ENCODE measurements at regions not wholly inside any gene's neighbourhood (a gene's known extent, or its start where the extent isn't known, plus 50 kb on each side); places are given as distances from the start of the nearest gene placed in this dataset.
A peak's percentile ranks its signal among the peaks of the same experiment; 100 is the strongest.

DNA sequence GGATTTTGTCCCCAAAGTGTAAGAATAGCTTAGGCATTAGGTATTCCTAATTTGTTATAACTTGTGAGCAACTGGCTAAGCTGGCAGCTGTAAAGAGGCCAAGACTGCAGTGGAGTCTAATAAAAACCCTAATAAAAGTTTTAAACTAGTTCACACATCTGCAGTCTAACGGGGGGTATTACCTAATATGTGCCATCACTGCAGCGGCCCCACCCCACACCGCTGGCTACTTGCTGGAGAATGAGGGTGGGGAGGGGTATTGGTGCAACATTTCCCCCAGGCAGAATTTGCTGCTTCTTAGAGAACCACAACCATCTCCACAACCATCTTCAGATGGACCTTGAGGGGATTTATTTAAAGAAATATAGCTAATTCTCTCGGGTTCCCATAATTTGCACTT lies 135.0 kb downstream of the ZC3H11B start:
- no peak for DNase-seq (ENCODE audit: low spot score)
- Mint-ChIP-seq H3K9me3 (no peaks in the 10 kb centered on the region), H3K27me3 (ENCODE audit: low read depth) (no peaks in the 10 kb centered on the region), H3K27ac (no peak overlapping the region), H3K4me1 (ENCODE audit: low read depth) (peaks cover 9% of the 10 kb centered on the region), H3K36me3 (ENCODE audit: low read depth) (no peaks in the 10 kb centered on the region), H3K4me3 (no peak overlapping the region)

DNA sequence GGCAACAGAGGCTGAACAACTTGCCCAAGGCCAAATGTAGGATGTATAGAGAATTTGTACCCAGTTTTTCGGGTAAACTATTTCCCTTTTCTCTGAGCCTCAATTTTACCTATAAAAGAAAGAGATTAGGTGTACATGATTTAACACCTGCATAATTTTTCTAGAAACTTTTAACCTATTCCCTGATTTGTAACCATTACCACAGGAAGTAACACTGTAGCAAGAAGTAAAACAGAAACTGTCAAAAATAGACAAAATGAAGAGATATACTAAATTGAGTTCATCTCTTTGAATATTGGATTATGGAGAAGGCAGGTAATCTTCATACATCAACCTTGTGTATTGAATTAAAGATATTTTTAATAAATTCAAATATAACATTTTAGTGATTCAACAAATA lies 136.2 kb downstream of the ZC3H11B start:
- no peak for DNase-seq (ENCODE audit: low spot score)
- H3K9me3 Mint-ChIP-seq: no peaks in the 10 kb centered on the region
- H3K36me3 Mint-ChIP-seq (ENCODE audit: low read depth): no peaks in the 10 kb centered on the region
- no peak overlapping the region for H3K4me3 Mint-ChIP-seq
- no peaks in the 10 kb centered on the region for H3K27me3 Mint-ChIP-seq (ENCODE audit: low read depth)
- no peak overlapping the region for H3K27ac Mint-ChIP-seq
- H3K4me1 Mint-ChIP-seq (ENCODE audit: low read depth): peaks cover 9% of the 10 kb centered on the region

GRCh38 chr1:219476116-219476515 lies 136.8 kb downstream of the ZC3H11B start:
- no peak overlapping the region for H3K4me3 Mint-ChIP-seq
- DNase-seq (ENCODE audit: low spot score): no peak
- no peaks in the 10 kb centered on the region for H3K27me3 Mint-ChIP-seq (ENCODE audit: low read depth)
- no peaks in the 10 kb centered on the region for H3K9me3 Mint-ChIP-seq
- H3K36me3 Mint-ChIP-seq (ENCODE audit: low read depth): no peaks in the 10 kb centered on the region
- peaks cover 9% of the 10 kb centered on the region for H3K4me1 Mint-ChIP-seq (ENCODE audit: low read depth)
- H3K27ac Mint-ChIP-seq: no peak overlapping the region

GRCh38 chr1:219472596-219472995 lies 140.3 kb downstream of the ZC3H11B start:
- H3K4me1 Mint-ChIP-seq (ENCODE audit: low read depth): peaks cover 9% of the 10 kb centered on the region
- H3K4me3 Mint-ChIP-seq: no peak overlapping the region
- no peaks in the 10 kb centered on the region for H3K27me3 Mint-ChIP-seq (ENCODE audit: low read depth)
- no peak overlapping the region for H3K27ac Mint-ChIP-seq
- H3K9me3 Mint-ChIP-seq: no peaks in the 10 kb centered on the region
- no peak for DNase-seq (ENCODE audit: low spot score)
- no peaks in the 10 kb centered on the region for H3K36me3 Mint-ChIP-seq (ENCODE audit: low read depth)

GRCh38 chr1:219467524-219467923 lies 145.4 kb downstream of the ZC3H11B start:
- Mint-ChIP-seq H3K27ac (no peak overlapping the region), H3K4me3 (no peak overlapping the region), H3K36me3 (ENCODE audit: low read depth) (no peaks in the 10 kb centered on the region)

DNA sequence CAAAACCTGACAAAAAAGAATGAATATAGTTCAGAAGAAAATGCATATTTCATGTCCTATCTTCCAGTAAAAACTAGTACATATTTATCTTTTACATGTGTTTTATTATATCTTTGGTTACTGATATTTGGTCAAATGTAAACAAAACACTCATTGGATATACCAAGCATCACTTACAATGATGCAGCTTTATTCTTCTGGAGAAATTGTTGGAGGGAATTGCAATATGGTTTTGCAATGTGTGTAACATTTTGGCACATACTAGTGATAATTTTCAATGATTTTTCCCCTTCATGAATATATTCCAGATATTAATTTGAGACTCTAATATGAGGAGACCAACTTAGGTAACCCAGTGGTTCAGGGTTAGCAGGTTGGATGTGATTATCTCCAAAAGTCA lies 146.1 kb downstream of the ZC3H11B start:
- H3K27me3 Mint-ChIP-seq (ENCODE audit: low read depth): no peaks in the 10 kb centered on the region
- H3K36me3 Mint-ChIP-seq (ENCODE audit: low read depth): no peaks in the 10 kb centered on the region
- H3K4me1 Mint-ChIP-seq (ENCODE audit: low read depth): peaks cover 20% of the 10 kb centered on the region
- H3K4me3 Mint-ChIP-seq: no peak overlapping the region
- DNase-seq (ENCODE audit: low spot score): no peak
- H3K27ac Mint-ChIP-seq: no peak overlapping the region
- no peaks in the 10 kb centered on the region for H3K9me3 Mint-ChIP-seq

More at GRCh38 chr1:219467524-219467923, 145.4 kb downstream of the ZC3H11B start:
- Mint-ChIP-seq H3K27me3 (ENCODE audit: low read depth) (no peaks in the 10 kb centered on the region), H3K4me1 (ENCODE audit: low read depth) (peaks cover 14% of the 10 kb centered on the region), H3K9me3 (no peaks in the 10 kb centered on the region)
- no peak for DNase-seq (ENCODE audit: low spot score)

- DNase-seq (ENCODE audit: low spot score): peak; percentile 20
- peak overlapping the region; percentile 35 for H3K4me3 Mint-ChIP-seq
- H3K27me3 Mint-ChIP-seq (ENCODE audit: low read depth): no peaks in the 10 kb centered on the region
- H3K9me3 Mint-ChIP-seq: no peaks in the 10 kb centered on the region
- H3K4me1 Mint-ChIP-seq (ENCODE audit: low read depth): peaks cover 23% of the 10 kb centered on the region
- no peaks in the 10 kb centered on the region for H3K36me3 Mint-ChIP-seq (ENCODE audit: low read depth)
- H3K27ac Mint-ChIP-seq: peak overlapping the region; percentile 77
These were observed 147.5 kb downstream of the ZC3H11B start for GRCh38 chr1:219465212-219466093.

DNA sequence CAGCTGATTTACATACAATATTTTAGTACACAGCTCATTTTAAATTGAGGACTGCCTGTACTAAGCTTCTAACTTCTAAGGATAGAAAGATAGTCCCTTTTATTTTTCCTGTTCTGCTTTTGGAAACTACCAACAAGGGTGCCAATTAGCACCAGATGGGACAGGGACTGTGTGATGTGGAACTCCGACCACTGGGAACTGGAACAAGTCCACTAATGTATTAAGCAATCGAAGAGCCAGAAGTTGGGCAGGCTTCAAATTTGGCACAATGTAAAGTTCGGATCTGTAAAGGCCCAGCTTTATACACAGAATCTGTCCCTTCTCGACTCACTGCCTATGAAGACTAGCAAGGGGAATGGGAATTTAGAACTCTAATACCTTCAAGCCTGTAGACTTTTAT lies 149.3 kb downstream of the ZC3H11B start:
- peaks cover 25% of the 10 kb centered on the region for H3K4me1 Mint-ChIP-seq (ENCODE audit: low read depth)
- H3K27ac Mint-ChIP-seq: no peak overlapping the region
- no peak for DNase-seq (ENCODE audit: low spot score)
- H3K36me3 Mint-ChIP-seq (ENCODE audit: low read depth): no peaks in the 10 kb centered on the region
- no peak overlapping the region for H3K4me3 Mint-ChIP-seq
- H3K9me3 Mint-ChIP-seq: no peaks in the 10 kb centered on the region
- no peaks in the 10 kb centered on the region for H3K27me3 Mint-ChIP-seq (ENCODE audit: low read depth)

DNA sequence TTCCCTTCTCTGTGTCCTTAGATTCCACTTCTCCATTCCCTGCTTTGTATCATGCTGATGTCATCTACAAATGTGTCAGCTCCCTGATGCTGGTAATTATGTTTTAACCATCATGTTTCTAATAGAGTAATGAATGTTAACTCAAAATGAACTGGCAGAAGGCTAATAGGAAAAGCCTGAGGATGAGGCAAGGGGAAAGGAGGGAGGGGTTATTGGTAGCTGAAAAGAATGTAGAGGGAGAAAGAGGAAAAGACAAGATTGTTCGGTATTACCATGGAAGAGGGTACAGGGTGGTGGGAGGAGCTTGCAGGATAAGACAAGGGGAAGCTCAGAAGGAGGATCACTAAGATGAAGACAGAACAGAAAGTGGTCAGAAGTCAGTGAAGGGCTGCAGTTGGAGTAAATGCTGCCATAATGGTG lies 150.9 kb downstream of the ZC3H11B start:
- Mint-ChIP-seq H3K9me3 (no peaks in the 10 kb centered on the region), H3K27me3 (ENCODE audit: low read depth) (no peaks in the 10 kb centered on the region), H3K27ac (no peak overlapping the region), H3K4me1 (ENCODE audit: low read depth) (peaks cover 24% of the 10 kb centered on the region), H3K4me3 (no peak overlapping the region), H3K36me3 (ENCODE audit: low read depth) (no peaks in the 10 kb centered on the region)
- no peak for DNase-seq (ENCODE audit: low spot score)

DNA sequence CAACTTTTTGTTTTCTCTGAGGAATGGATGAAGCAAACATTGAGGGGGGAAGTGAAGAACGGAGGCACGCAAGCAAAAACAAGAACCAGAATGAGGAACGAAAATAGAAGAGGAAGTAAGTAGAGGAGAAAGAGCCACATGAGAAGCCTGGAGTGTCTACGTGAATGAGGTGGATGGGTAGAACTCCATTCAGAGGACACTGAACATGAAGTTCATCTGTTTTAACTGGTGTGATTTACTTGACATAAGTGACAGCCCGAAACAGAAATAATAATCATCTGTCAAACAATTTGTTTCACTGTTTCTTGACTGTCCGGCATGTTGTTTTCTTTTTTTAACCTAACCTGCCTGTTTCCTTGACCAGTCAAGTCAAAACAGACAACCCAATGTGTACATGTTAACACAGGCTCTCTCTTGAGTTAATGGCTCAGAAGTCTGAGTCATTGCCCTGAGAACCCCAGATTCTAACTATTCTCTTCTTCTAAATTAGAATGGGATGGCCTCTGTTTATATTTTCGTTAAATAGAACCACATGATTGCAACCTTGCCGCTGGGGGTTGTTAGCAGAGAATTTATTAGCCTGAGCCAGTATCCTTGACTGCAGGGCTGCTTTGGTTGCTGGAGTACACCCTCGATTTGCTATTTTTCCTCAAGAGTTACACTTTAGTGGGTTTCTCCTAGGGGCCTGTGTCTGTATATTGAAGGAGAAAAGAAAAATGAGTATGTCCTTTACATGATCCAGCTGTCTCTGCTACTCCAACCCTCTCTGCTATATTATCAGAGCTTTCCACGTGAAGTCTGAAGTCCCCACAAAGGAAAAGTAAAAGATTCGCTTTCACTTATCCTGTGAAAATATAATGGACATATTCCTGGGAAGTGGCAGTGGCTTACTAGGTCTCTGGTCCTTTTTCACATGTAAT lies 151.7 kb downstream of the ZC3H11B start:
- no peak for DNase-seq (ENCODE audit: low spot score)
- Mint-ChIP-seq H3K27me3 (ENCODE audit: low read depth) (no peaks in the 10 kb centered on the region), H3K9me3 (no peaks in the 10 kb centered on the region), H3K4me1 (ENCODE audit: low read depth) (peaks cover 24% of the 10 kb centered on the region), H3K36me3 (ENCODE audit: low read depth) (no peaks in the 10 kb centered on the region), H3K27ac (no peak overlapping the region), H3K4me3 (no peak overlapping the region)

DNA sequence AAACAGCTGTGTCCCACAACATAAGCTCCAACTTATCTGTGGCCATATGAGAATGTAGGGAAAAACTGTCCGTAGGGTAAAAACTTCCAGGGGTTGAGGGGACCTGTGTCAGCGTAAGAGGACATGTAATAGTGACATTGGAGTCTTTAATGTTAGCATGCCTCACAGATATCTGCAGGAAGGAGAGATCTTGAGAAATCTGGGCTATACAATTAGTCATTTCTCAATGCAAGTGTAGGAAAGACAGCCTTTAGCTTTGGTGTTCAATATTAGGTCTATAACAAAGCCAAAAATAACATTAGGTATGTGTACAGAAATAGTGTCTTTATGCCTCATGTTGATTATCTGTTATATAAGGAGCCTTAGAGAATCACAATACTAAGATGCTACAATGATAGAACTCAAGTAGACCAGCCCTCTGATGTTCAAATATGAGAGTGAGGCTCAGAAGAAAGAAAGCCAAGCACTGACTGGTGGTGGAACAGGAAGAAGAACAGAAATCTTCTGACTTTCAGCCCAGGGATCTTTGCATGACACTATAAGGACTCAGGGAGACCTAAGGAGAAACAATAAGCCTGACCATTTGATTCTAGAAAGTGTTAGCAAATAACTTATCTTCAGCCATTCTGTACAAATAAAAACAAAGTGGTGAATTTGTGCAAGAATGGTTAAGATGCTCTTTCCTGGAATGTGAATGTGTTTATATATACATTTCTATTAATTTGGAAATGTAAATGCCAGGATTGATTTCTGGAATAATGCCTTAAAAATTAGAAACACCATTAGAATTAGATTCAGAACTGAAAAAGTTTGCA lies 152.6 kb downstream of the ZC3H11B start:
- no peak overlapping the region for H3K4me3 Mint-ChIP-seq
- no peaks in the 10 kb centered on the region for H3K36me3 Mint-ChIP-seq (ENCODE audit: low read depth)
- DNase-seq (ENCODE audit: low spot score): no peak
- H3K27ac Mint-ChIP-seq: no peak overlapping the region
- peaks cover 19% of the 10 kb centered on the region for H3K4me1 Mint-ChIP-seq (ENCODE audit: low read depth)
- no peaks in the 10 kb centered on the region for H3K27me3 Mint-ChIP-seq (ENCODE audit: low read depth)
- no peaks in the 10 kb centered on the region for H3K9me3 Mint-ChIP-seq

DNA sequence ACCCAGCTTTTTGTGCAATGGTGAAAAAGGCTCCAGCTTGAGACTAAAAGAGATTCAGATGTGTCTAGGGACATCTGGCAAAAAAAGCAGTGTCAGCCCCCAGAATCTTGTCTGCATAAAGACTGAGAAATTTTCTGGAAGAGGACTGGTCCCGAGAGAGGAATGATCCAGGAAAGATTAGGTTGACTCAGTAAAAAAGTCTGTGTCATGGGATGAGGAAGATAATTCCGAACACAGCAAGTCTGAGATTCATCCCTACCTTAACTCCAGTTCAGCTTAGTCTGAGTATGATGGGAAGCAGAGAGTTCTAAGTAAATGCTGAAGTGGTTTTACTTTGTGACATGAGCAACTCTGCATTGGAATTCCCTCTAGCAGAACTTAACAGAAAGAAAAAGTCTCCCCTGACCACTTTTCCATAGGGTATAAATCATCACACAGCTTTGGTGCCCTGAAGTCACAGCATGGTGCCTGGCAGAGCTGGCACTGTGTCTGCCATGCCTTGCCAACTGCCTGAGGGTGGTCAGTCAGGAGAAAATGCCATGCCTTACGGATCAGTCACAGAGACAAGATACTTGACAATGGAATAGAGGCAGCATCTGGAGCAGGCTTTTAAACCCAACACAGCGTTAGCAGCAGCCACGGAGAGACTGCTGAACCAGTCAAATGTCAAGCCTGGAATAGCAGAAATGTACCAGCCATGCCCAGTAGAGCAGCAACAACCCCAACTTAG lies 153.4 kb downstream of the ZC3H11B start:
- Mint-ChIP-seq H3K27ac (no peak overlapping the region), H3K36me3 (ENCODE audit: low read depth) (no peaks in the 10 kb centered on the region), H3K9me3 (no peaks in the 10 kb centered on the region), H3K4me3 (no peak overlapping the region), H3K4me1 (ENCODE audit: low read depth) (peaks cover 19% of the 10 kb centered on the region), H3K27me3 (ENCODE audit: low read depth) (peaks cover 2% of the 10 kb centered on the region)
- no peak for DNase-seq (ENCODE audit: low spot score)

DNA sequence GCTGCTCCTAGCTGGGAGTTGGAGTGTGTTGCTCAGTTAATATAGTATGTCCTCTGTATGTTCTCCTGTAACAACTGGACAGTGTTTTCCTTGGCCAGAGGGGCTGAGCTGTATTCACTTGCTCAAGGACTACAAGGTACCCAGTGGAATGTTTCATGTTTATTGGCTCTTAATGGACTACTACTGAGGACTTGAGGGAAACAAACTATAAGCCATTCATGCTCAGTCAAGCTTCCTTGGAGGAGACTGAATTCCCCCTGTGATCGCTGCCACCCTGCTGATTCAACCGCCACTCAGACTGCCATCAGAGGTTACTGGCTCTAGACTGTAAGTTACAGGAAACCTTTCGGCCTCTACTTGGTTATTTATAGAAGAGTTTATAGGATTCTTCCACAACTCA lies 166.6 kb downstream of the ZC3H11B start:
- no peaks in the 10 kb centered on the region for H3K9me3 Mint-ChIP-seq
- no peaks in the 10 kb centered on the region for H3K4me1 Mint-ChIP-seq (ENCODE audit: low read depth)
- no peak overlapping the region for H3K27ac Mint-ChIP-seq
- H3K27me3 Mint-ChIP-seq (ENCODE audit: low read depth): no peaks in the 10 kb centered on the region
- H3K36me3 Mint-ChIP-seq (ENCODE audit: low read depth): no peaks in the 10 kb centered on the region
- H3K4me3 Mint-ChIP-seq: no peak overlapping the region
- no peak for DNase-seq (ENCODE audit: low spot score)

Data from T-helper 2 cell treated with Interferon-gamma antibody and Interleukin-4, amounts not matched to agents 5 μg/mL and 100 μg/mL, for 36 hours (primary cell).